H9 (cell line): ENCODE measurements at regions not wholly inside any gene's neighbourhood (a gene's known extent, or its start where the extent isn't known, plus 50 kb on each side); places are given as distances from the start of the nearest gene placed in this dataset.

Experiments
- DNase-seq: peaks from one replicate; pipeline ENCODE4 v3.0.0-alpha.2; 2017
- H2AFZ ChIP-seq: one replicate; pipeline ENCODE4 v1.6.1; 2013; ENCODE audit warnings: mild to moderate bottlenecking, low read length, control low read depth, moderate library complexity
- H2AK5ac ChIP-seq: 2 replicates; pipeline ENCODE4 v1.6.1; 2013; ENCODE audit warnings: low read length, control low read depth, mixed read lengths; ENCODE audit not compliant: insufficient read length
- H2BK120ac ChIP-seq: one replicate; pipeline ENCODE4 v1.6.1; 2013; ENCODE audit warnings: low read depth, mild to moderate bottlenecking, low read length, control low read depth, inconsistent platforms; ENCODE audit not compliant: poor library complexity, severe bottlenecking
- H2BK12ac ChIP-seq: 2 replicates; pipeline ENCODE4 v1.6.1; 2013; ENCODE audit warnings: low read length, control low read depth, mixed read lengths, low read depth; ENCODE audit not compliant: insufficient read length
- H2BK15ac ChIP-seq: 2 replicates; pipeline ENCODE4 v1.6.1; 2013; ENCODE audit warnings: low read depth, low read length, control low read depth
- H2BK20ac ChIP-seq: one replicate; pipeline ENCODE4 v1.6.1; 2013; ENCODE audit warnings: low read depth, mild to moderate bottlenecking, low read length, control low read depth, inconsistent platforms; ENCODE audit not compliant: poor library complexity, severe bottlenecking
- H2BK5ac ChIP-seq: 2 replicates; pipeline ENCODE4 v1.6.1; 2013; ENCODE audit warnings: low read length, control low read depth, mixed read lengths; ENCODE audit not compliant: insufficient read length
- H3K14ac ChIP-seq: 2 replicates; pipeline ENCODE4 v1.6.1; 2013; ENCODE audit warnings: low read length, control low read depth; ENCODE audit not compliant: insufficient read depth
- H3K18ac ChIP-seq: 2 replicates; pipeline ENCODE4 v1.6.1; 2013; ENCODE audit warnings: low read depth, mild to moderate bottlenecking, mixed read lengths, low read length, control low read depth; ENCODE audit not compliant: insufficient read length
- H3K23ac ChIP-seq: 2 replicates; pipeline ENCODE4 v1.6.1; 2013; ENCODE audit warnings: low read length, control low read depth, mixed read lengths, low read depth; ENCODE audit not compliant: insufficient read length
- H3K23me2 ChIP-seq: 2 replicates; pipeline ENCODE4 v1.6.1; 2013; ENCODE audit warnings: low read depth, mild to moderate bottlenecking, mixed read lengths, low read length, control low read depth; ENCODE audit not compliant: insufficient read length, poor library complexity, severe bottlenecking
- H3K27ac ChIP-seq: 2 replicates; pipeline ENCODE4 v1.5.1; 2013; ENCODE audit warnings: low read length, control low read depth, mixed read lengths, low read depth; ENCODE audit not compliant: insufficient read length
- H3K27me3 ChIP-seq: 2 replicates; pipeline ENCODE4 v1.6.1; 2013; ENCODE audit warnings: low read length, control low read depth, inconsistent platforms; ENCODE audit not compliant: insufficient read depth
- H3K4ac ChIP-seq: 2 replicates; pipeline ENCODE4 v1.6.1; 2013; ENCODE audit warnings: low read depth, mild to moderate bottlenecking, control low read depth, inconsistent platforms, low read length, moderate library complexity
- H3K4me1 ChIP-seq: 2 replicates; pipeline ENCODE4 v1.6.1; 2013; ENCODE audit warnings: low read length, control low read depth, inconsistent platforms; ENCODE audit not compliant: insufficient read depth
- H3K4me2 ChIP-seq: 2 replicates; pipeline ENCODE4 v1.6.1; 2013; ENCODE audit warnings: low read length, control low read depth, mixed read lengths; ENCODE audit not compliant: insufficient read length, insufficient read depth
- H3K56ac ChIP-seq: 2 replicates; pipeline ENCODE4 v1.6.1; 2013; ENCODE audit warnings: low read depth, mild to moderate bottlenecking, mixed read lengths, low read length, control low read depth; ENCODE audit not compliant: insufficient read length
- H3K79me1 ChIP-seq: 2 replicates; pipeline ENCODE4 v1.6.1; 2013; ENCODE audit warnings: low read depth, mild to moderate bottlenecking, moderate library complexity, low read length, control low read depth, inconsistent platforms; ENCODE audit not compliant: insufficient read depth, poor library complexity, severe bottlenecking
- H3K79me2 ChIP-seq: 2 replicates; pipeline ENCODE4 v1.6.1; 2013; ENCODE audit warnings: low read length, control low read depth, inconsistent platforms; ENCODE audit not compliant: insufficient read depth
- H3K9ac ChIP-seq: 2 replicates; pipeline ENCODE4 v1.6.1; 2013; ENCODE audit warnings: low read length, control low read depth, mixed read lengths; ENCODE audit not compliant: insufficient read length; ENCODE audit errors: extremely low read depth
- H3K9me3 ChIP-seq: one replicate; pipeline ENCODE4 v1.6.1; 2013; ENCODE audit warnings: low read depth, low read length, inconsistent platforms; ENCODE audit not compliant: control insufficient read depth
- H3T11ph ChIP-seq: one replicate; pipeline ENCODE4 v1.6.1; 2013; ENCODE audit warnings: mild to moderate bottlenecking, low read length, control low read depth, inconsistent platforms
- H4K20me1 ChIP-seq: one replicate; pipeline ENCODE4 v1.6.1; 2013; ENCODE audit not compliant: control insufficient read depth, insufficient read length, insufficient read depth
- H4K5ac ChIP-seq: 2 replicates; pipeline ENCODE4 v1.6.1; 2013; ENCODE audit warnings: low read depth, mild to moderate bottlenecking, mixed read lengths, low read length, control low read depth; ENCODE audit not compliant: insufficient read length
- H4K8ac ChIP-seq: replicated peaks from 2 replicates; pipeline ENCODE4 v1.6.1; 2013; ENCODE audit warnings: low read length, control low read depth, mixed read lengths, low read depth; ENCODE audit not compliant: insufficient read length
- H4K91ac ChIP-seq: 2 replicates; pipeline ENCODE4 v1.6.1; 2013; ENCODE audit warnings: low read depth, mild to moderate bottlenecking, moderate library complexity, mixed read lengths, low read length, control low read depth; ENCODE audit not compliant: insufficient read length
- H3K27ac Mint-ChIP-seq, 3 experiments: 2 replicates in 2 of 3; 3 replicates in 1 of 3; pipeline ENCODE4 v1.8.0; 2020 to 2021; ENCODE audit warnings: mixed read lengths in 3 of 3, mild to moderate bottlenecking in 1 of 3, moderate library complexity in 1 of 3
- H3K27me3 Mint-ChIP-seq: 2 replicates; pipeline ENCODE4 v1.8.0; 2021; ENCODE audit warnings: low read depth, mild to moderate bottlenecking, moderate library complexity, mixed read lengths
- H3K36me3 Mint-ChIP-seq, 3 experiments: 2 replicates in 2 of 3; 3 replicates in 1 of 3; pipeline ENCODE4 v1.8.0; 2020 to 2021; ENCODE audit warnings: low read depth in 3 of 3, mixed read lengths in 3 of 3; ENCODE audit not compliant: insufficient read depth in 1 of 3
- H3K4me1 Mint-ChIP-seq, 2 experiments: 2 replicates each; pipeline ENCODE4 v1.8.0; 2020; ENCODE audit warnings: mixed read lengths in 2 of 2
- H3K4me3 Mint-ChIP-seq, 2 experiments: 2 replicates in 1 of 2; 3 replicates in 1 of 2; pipeline ENCODE4 v1.8.0; 2020 to 2021; ENCODE audit warnings: mild to moderate bottlenecking in 2 of 2, mixed read lengths in 2 of 2, moderate library complexity in 1 of 2
- H3K9me3 Mint-ChIP-seq, 2 experiments: 2 replicates in 1 of 2; 3 replicates in 1 of 2; pipeline ENCODE4 v1.8.0; 2020; ENCODE audit warnings: mild to moderate bottlenecking in 2 of 2, mixed read lengths in 2 of 2, moderate library complexity in 1 of 2
- CTCF ChIP-seq: fragments of 200-600 bp; sonication (generic); conservative IDR thresholded peaks from 3 replicates; pipeline ENCODE4 v1.8.0; 2021; ENCODE audit warnings: antibody characterized with exemption, mild to moderate bottlenecking
- WGBS: extraction: QIAGEN DNeasy Blood & Tissue Kit; methylation state at CpG from one replicate; pipeline ENCODE4 v1.1.7; 2013; ENCODE audit warnings: missing lambda C conversion rate, low lambda C conversion rate, mixed read lengths; ENCODE audit not compliant: insufficient read length; ENCODE audit errors: extremely low coverage; 5-methylcytosine and 5-hydroxymethylcytosine counted together

GRCh38 chr3:5657106-5657505, 469.6 kb downstream of the EDEM1 start:
- Histone ChIP-seq H3K56ac (no peak overlapping the region), H4K8ac (no peak overlapping the region), H2BK12ac (no peak overlapping the region), H2BK5ac (no peak overlapping the region), H2BK20ac (no peak overlapping the region), H4K20me1 (no peaks in the 10 kb centered on the region), H3K14ac (no peak overlapping the region), H3K23me2 (no peaks in the 10 kb centered on the region), H2AFZ (no peak overlapping the region), H3K9ac (no peak overlapping the region), H3K79me2 (no peaks in the 10 kb centered on the region), H3K27me3 (no peaks in the 10 kb centered on the region), H3K18ac (no peak overlapping the region), H3K79me1 (no peaks in the 10 kb centered on the region), H3K27ac (no peak overlapping the region), H3K4ac (no peak overlapping the region), H4K5ac (no peak overlapping the region), H3K4me1 (no peaks in the 10 kb centered on the region), H4K91ac (no peak overlapping the region), H3T11ph (no peak overlapping the region), H3K23ac (no peak overlapping the region), H2BK120ac (no peak overlapping the region), H2AK5ac (no peak overlapping the region), H2BK15ac (no peak overlapping the region), H3K9me3 (no peaks in the 10 kb centered on the region), H3K4me2 (no peak overlapping the region)
- no peak overlapping the region for H3K4me3 Mint-ChIP-seq
- H3K27ac Mint-ChIP-seq = no peak overlapping the region
- WGBS = no CpG with 5 or more reads among the region's 5 CpGs
- peaks cover 16 to 21% of the 10 kb centered on the region in 2 experiments for H3K9me3 Mint-ChIP-seq
- no peak for TF ChIP-seq CTCF
- DNase-seq = no peak
- H3K36me3 Mint-ChIP-seq = no peaks in the 10 kb centered on the region
- no peaks in the 10 kb centered on the region for H3K4me1 Mint-ChIP-seq
- no peaks in the 10 kb centered on the region; the same call in 1 of the 2 replicates for H3K27me3 Mint-ChIP-seq
